ENCODE measurements at regions not wholly inside any gene's neighbourhood (a gene's known extent, or its start where the extent isn't known, plus 50 kb on each side); places are given as distances from the start of the nearest gene placed in this dataset.
"Not testable (repeated sequence)": the region's sequence is repeated elsewhere in the genome, so short reads cannot be mapped to it uniquely, and the experiment has no call there.

- DNase-seq (ENCODE audit: low read depth): no peak
Observed at GRCh38 chr3:153614140-153614539, 452.1 kb downstream of the RAP2B start.

DNA sequence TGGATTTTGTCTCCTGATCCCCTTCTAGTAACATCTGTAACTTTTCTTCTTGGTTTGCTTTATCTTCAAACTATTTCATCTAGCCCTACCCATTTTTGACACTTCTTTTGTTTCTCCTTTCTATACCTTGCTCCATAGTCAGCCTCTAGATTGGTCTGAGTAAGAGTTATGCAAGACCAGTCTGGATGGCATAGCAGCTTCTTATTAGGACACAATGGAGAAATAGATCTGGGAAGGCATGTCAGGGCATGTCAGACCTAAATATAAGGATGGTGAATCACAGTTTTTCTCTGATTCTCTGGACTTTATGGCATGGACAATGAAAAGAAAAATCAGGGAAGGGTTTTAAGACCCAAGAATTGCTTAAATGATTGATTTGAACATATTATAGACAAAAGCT is 452.5 kb downstream of the RAP2B start:
- DNase-seq (ENCODE audit: low read depth): no peak

DNA sequence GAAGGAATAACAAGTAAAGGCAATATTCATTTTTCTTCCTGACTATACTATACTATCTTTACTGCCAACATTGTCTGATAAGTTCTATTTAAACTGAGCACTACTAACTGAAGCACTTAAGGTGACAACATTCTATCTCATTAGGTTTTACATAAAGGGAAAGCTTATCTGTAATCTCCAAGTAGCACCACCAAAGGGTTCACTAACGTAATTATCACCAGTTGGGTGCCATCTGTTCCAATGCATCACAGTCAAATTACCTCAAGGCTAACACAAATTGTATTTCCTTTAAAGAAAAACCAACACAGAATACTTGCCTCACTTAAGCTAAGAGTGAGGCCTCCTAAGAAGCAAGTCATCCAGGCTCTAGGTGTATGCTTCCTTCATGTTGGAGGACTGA is 453.8 kb downstream of the RAP2B start:
- no peak for DNase-seq (ENCODE audit: low read depth)

DNA sequence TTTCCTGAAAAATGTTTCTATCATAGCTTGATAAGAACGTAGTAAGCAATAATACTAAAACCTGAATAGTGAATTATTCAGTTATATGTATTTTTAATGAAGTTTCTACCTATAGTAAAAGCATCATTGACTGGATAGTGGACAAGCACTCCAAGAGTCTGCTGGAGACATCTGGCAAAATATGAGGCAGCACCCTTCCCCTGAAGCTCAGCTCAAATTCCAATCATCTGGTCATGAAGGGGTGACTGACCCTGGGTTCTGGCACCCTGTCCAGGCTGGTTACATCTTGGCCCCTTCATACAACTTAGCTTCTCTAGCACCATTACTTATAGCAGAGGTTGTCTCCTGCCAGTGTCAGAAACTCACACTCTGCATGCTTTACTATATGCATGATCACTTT is 455.4 kb downstream of the RAP2B start:
- DNase-seq (ENCODE audit: low read depth): no peak

DNA sequence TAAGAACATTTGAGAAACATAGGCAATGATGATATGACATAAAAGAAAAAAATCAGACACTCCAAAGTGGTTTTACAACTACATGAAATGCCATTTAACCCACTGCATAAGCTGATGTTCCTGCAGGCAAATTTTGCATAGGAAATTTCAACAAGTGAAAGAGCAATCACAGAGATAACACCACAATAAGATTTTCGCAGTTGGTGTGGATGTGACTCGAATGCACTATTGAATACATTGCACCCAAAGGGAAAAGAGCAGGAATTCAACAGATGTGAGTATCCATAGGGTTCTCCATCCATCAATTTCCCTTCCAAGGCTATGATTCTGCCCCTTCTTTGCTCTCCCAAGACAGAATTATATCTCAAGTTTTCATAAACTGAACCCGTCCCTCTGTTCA is 456.1 kb downstream of the RAP2B start:
- DNase-seq (ENCODE audit: low read depth): no peak

- no peak for DNase-seq (ENCODE audit: low read depth)
Observed at GRCh38 chr3:153619268-153619667, 457.2 kb downstream of the RAP2B start.

- no peak for DNase-seq (ENCODE audit: low read depth)
Observed at GRCh38 chr3:153621953-153622352, 459.9 kb downstream of the RAP2B start.

DNA sequence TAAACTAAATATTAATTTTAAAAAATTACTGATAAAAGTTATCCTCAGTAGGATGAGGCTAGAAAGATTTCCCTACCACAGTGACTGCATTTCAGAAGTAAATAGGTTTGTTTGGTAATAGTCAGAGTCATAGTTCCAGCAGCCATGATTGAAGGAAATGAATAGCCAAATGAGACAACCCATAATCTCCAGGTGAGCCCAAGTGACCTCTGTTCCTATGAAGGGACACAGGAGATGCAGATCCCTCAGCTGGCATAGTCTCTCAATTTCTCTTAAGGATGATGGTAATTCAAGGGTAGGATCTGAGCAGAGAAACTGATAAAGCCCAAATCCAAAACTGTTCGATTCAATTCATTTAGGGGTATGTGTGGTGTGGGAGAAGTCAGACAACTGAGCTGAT is 461.8 kb downstream of the RAP2B start:
- DNase-seq (ENCODE audit: low read depth): no peak

DNA sequence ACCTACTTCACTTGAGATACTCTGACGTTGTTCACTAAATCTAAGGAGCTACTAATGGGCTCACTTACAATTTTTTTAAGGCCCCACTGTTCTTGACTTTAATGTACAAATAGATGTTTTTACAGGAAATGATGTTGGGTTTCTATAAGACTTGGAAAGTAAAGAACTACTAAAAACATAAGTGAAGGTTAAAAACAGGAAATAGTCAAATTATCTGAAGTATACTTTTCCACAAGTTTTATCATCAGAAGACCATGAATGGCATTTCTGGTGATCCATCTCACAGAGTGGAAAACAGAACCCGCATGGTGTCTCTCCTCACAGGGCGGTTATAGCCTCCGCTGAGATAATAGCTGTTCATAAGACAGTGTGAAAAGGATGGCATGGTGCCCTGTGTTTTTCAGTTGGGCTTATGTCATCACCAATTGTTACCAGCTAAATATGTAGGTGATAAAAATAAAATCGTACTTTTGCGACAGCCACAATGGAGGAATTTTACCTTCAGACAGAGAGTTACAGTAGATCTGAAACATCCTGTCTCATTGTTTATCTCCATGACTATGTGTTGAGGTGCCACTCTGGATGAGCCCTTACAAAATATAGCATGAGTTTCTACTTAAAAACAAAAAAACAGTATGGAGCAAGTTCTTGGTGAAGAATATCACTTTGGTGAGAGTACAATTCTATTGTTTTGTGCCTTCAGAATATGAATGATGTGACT is 462.4 kb downstream of the RAP2B start:
- DNase-seq (ENCODE audit: low read depth): no peak

DNA sequence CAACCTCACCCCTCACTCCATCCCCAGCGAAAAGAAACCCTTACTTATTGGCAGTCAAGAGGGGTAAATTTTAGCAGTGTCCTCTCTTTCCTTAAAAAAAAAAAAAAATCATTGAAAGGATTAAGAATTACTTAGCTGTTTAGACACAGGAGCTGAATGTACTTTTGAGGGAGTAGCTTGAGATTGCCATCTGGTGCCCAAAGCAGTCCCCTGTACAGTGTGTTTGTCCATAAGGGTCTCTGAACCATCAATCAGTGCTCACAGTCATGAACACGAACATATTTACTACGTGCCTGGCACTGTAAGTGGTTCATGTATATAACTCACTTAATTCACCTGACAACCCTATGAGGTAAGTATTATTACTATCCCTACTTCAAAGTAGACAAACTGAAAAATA is 463.5 kb downstream of the RAP2B start:
- DNase-seq (ENCODE audit: low read depth): no peak

GRCh38 chr3:153626158-153626557 is 464.1 kb downstream of the RAP2B start:
- no peak for DNase-seq (ENCODE audit: low read depth)

DNA sequence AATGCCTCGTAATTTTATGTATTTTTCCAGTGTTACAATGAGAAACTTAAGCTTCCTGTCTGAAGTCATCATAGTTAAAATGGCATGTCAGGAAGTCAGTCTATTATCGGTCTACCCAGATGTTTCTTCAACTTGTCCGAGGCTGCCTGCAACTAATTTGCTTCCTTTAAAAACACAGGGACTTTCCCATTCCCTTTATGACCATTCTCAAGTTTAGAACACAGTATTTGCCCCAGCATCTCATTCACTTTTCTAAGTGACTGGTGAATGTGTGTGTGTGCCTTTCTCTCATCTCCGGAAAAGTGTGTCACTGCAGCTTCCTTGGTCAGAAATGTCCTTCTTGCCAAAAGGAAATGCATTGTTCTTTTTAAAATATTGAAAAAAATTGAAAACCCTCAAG is 466.6 kb downstream of the RAP2B start:
- DNase-seq (ENCODE audit: low read depth): no peak

DNA sequence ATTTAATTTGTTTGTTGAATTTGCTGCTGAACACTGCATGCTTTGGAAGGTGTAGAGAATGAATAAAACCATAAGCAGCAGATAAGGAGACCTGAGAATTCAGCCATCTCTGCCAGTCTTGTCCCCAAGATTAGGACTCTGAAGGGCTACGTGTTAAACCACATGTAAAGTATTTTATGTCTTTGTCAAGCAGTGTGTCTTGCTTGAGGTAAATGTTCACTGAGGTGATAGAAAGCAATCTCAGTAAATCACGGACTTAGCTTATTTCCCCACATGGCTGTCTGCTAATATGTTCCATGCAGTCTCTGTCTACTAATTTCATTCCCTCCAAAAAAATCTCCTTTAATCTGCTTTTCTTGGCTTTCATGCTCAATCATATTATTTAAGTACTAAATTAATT is 467.1 kb downstream of the RAP2B start:
- no peak for DNase-seq (ENCODE audit: low read depth)

DNA sequence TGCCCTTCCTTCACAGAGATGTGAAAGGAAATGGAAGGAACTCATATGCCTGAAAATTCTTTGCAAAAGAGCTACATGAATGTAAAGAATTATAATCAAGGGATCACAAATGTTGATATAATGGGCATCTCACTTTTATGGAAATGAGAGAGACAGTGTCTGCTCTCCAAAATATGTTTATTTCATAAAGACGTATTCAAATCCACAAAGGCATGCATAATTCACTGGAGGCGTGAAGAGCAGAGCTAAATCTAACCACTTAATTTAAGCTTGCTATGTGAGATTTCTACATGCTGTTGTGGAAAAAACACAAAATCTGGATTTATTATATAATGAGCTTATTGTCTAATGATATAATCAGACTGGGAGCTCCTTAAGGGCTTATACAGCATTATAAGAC is 469.1 kb downstream of the RAP2B start:
- DNase-seq (ENCODE audit: low read depth): no peak

DNA sequence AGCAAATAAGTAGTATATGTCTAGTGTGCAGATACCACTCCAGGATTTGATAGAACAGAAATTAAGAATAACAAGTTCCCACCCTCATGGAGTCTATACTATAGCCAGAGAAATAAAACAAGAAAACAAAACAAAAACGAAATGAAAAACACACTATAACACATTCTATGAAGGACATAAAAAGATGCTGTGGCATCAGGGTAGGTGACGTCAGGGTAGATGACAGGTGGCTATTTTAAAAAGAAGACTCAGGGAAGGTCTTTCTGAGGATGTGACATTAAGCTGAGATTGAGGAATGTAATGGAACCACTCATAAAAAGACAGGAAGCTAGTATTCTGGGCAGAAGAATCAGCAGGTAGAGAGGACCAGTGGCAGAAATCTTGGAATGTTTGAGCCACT is 469.6 kb downstream of the RAP2B start:
- no peak for DNase-seq (ENCODE audit: low read depth)

DNA sequence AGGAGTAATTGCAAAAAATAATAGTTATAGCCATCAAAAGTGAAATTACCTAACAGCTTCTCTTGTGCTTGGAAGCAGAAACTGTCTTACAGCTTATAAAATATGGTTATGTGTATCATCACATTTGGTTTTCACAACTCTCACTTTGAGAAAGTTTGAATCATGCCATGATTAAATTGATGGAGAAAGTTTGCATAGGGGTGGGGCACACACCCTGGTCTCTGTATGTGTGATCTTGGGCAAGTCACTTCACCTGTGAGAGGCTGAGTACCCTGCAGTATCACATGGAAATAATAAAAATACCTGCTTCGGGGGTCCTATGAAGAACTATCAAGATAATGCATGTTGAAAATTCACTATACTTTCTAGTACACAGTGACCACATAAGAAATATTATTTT is 471.4 kb downstream of the RAP2B start:
- no peak for DNase-seq (ENCODE audit: low read depth)

GRCh38 chr3:153634683-153635082 is 472.7 kb downstream of the RAP2B start:
- DNase-seq (ENCODE audit: low read depth): no peak

GRCh38 chr3:153639631-153640030 is 477.6 kb downstream of the RAP2B start:
- no peak for DNase-seq (ENCODE audit: low read depth)

DNA sequence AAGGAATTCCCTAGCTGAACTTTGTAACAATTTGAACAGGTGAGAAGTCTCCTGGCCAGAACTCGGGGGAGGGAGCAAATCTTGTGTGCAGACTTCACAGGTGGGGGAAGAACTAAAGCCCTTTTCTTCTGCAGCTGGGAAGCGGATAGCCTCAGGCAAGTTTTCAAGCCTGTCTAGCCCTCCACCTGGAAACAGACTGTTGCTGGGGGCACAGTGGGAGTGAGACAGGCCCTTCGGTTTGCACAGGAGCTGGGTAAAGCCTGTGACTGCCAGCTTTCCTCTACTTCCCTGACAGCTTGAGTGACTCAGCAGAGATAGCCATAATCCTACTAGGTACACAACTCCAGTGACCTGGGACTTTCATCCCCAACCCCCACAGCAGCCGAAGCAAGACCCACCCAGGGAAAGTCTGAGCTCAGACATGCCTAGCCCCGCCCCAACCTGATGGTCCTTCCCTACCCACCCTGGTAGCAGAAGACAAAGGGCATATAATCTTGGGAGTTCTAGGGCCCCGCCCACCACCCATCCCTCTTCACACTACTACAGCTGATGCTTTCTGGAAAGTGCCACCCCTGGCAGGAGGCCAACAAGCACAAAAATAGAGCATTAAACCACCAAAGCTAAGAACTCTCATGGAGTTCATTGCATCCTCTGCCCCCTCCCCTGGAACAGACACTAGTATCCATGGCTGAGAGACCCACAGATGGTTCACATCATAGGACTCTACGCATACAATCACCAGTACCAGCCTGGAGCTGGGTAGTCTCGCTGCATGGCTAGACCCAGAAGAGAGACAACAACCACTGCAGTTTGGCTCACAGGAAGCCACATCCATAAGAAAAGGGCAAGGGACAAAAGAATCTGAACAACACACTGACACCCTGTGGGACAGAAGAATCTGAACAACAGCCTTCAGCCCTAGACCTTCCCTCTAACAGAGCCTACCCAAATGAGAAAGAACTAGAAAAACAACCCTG is 479.0 kb downstream of the RAP2B start:
- no peak for DNase-seq (ENCODE audit: low read depth)

GRCh38 chr3:153642576-153642975 is 478.6 kb upstream of the ARHGEF26 start:
- DNase-seq (ENCODE audit: low read depth): not testable (repeated sequence)

DNA sequence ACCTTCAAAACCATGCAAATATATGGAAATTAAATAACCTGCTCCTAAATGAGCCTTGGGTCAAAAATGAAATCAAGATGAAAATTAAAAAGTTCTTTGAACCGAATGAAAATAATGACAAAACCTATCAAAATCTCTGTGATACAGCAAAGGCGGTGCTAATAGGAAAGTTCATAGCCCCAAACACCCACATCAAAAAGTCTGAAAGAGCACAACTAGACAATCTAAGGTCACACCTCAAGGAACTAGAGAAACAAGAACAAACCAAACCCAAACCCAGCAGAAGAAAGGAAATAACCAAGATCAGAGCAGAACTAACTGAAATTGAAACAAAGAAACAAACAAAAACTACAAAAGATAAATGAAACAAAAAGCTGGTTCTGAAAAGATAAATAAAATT is 477.7 kb upstream of the ARHGEF26 start:
- DNase-seq (ENCODE audit: low read depth): not testable (repeated sequence)

DNA sequence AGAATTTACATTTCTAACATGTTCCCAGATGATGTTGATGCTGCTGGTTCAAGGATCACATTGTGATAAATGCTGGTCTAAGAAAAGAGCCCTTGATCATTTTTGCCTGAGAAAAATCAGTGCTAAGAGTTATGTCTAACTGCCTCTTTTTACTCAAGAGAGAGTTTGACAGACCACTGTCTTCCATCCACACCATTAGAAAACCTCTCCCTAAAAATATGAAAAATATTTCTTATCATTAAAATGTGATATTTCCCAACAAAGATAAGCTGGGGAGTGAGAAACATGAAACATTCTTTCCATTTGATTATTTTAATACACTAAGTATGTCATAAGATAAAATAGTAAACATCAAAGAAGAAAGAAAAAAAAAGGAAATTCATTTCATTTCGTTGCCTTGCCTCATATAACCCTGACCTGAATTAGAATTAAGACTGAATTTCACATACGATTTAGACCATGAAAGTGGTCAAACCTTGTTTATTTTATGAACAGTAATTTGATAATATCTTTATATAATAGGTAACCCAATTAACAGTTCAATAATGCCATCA is 471.8 kb upstream of the ARHGEF26 start:
- no peak for DNase-seq (ENCODE audit: low read depth)

- DNase-seq (ENCODE audit: low read depth): no peak
Observed at GRCh38 chr3:153652076-153652475, 469.1 kb upstream of the ARHGEF26 start.

Data from stimulated activated CD8-positive, alpha-beta memory T cell treated with anti-CD3 and anti-CD28 coated beads, Interleukin-15, amount 100 ng/mL, for 24 hours (primary cell).